ENCODE measurements at regions not wholly inside any gene's neighbourhood (a gene's known extent, or its start where the extent isn't known, plus 50 kb on each side); places are given as distances from the start of the nearest gene placed in this dataset.

DNA sequence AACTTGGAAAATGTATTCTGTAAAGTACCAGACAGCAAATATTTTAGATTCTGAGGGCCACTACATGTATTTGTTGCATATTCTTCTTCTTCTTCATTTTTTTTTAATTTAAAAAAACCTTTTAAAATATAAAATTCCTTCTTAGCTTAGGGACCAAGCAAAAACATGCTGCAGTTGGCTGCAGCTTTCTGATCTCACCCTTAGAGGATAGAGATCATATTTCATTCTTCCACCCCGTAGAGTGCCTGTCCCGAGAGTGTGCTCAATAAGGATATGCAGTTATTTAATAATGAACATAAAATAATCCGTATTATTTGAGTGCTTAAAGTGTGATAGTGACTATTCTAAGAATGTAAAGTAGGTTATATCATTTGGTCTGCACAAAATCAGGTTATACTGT, 204.2 kb upstream of the CD180 start:
- no peak for DNase-seq (ENCODE audit: low spot score)

DNA sequence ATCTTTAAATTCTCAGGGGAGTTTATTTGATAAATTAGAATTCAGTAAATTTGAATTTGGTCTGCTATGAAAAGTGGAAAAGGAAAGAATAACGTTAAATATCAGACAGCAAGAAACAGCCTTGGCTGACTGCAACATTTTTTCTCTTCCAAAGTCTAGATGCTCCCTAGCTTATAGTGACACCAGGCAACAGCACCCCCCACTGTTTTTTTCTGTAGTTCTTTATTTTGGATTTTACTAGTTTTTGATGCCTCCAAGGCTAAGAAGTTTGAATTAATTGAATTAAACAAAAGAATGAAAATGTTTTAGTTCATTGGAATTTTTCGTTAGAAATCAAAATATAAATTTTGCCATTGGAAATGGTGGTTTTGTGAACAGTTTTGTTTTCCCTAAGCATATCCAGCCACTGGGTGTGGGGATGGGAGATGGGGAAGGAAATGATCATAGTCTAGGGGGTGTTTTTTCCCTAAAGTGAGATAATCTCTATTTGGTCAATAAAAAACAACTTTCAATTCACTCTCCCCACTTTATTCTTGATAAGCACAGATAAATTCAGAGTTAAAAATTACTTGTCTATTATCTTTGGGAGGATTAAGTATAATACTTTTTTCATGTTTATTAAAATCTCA, 199.3 kb upstream of the CD180 start:
- H3K9me3 ChIP-seq (ENCODE audit: severe bottlenecking) = no peaks in the 10 kb centered on the region
- no peak overlapping the region for H3K4me3 ChIP-seq (ENCODE audit: severe bottlenecking)
- DNase-seq (ENCODE audit: low spot score) = no peak
- H3K4me1 ChIP-seq (ENCODE audit: insufficient read depth, poor library complexity, severe bottlenecking) = no peaks in the 10 kb centered on the region
- no peak for ATAC-seq (ENCODE audit: low read depth)
- H3K27me3 ChIP-seq (ENCODE audit: insufficient read depth, poor library complexity, severe bottlenecking) = no peaks in the 10 kb centered on the region
- H3K27ac ChIP-seq (ENCODE audit: poor library complexity, severe bottlenecking) = no peak overlapping the region
- TF ChIP-seq, protein P1, sequence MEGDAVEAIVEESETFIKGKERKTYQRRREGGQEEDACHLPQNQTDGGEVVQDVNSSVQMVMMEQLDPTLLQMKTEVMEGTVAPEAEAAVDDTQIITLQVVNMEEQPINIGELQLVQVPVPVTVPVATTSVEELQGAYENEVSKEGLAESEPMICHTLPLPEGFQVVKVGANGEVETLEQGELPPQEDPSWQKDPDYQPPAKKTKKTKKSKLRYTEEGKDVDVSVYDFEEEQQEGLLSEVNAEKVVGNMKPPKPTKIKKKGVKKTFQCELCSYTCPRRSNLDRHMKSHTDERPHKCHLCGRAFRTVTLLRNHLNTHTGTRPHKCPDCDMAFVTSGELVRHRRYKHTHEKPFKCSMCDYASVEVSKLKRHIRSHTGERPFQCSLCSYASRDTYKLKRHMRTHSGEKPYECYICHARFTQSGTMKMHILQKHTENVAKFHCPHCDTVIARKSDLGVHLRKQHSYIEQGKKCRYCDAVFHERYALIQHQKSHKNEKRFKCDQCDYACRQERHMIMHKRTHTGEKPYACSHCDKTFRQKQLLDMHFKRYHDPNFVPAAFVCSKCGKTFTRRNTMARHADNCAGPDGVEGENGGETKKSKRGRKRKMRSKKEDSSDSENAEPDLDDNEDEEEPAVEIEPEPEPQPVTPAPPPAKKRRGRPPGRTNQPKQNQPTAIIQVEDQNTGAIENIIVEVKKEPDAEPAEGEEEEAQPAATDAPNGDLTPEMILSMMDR (IDR thresholded peaks at IDR 0.05; ENCODE audit: poor library complexity, severe bottlenecking) = peak; percentile 19
- no peaks in the 10 kb centered on the region for H3K36me3 ChIP-seq (ENCODE audit: low read depth)

More for the DNA sequence above, 204.2 kb upstream of the CD180 start:
- no peaks in the 10 kb centered on the region for H3K36me3 ChIP-seq (ENCODE audit: low read depth)
- H3K9me3 ChIP-seq (ENCODE audit: severe bottlenecking) = no peaks in the 10 kb centered on the region
- ATAC-seq (ENCODE audit: low read depth) = no peak
- TF ChIP-seq, protein P1 (IDR thresholded peaks at IDR 0.05; ENCODE audit: poor library complexity, severe bottlenecking) = no peak
- peaks cover 15% of the 10 kb centered on the region for H3K4me1 ChIP-seq (ENCODE audit: insufficient read depth, poor library complexity, severe bottlenecking)
- no peak overlapping the region for H3K4me3 ChIP-seq (ENCODE audit: severe bottlenecking)
- H3K27me3 ChIP-seq (ENCODE audit: insufficient read depth, poor library complexity, severe bottlenecking) = no peaks in the 10 kb centered on the region
- no peak overlapping the region for H3K27ac ChIP-seq (ENCODE audit: poor library complexity, severe bottlenecking)

DNA sequence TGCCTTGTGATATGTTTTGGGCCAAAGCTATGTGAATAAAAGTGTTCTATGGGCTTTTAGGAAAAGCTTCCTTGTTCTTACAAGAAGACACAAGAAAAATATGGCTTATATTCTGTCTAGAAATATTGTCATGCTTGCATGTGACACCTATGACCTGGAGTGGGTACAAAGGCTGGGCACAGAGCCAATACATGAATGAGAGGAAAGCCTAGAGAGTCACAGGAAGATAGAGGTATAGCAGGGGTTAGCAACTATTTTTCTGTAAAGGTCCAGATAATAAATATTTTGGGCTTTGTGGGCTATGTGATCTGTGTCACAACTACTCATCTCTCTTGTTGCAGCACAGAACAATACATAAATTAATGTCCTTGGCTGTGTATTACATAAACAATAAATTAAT, 196.6 kb upstream of the CD180 start:
- no peaks in the 10 kb centered on the region for H3K9me3 ChIP-seq (ENCODE audit: severe bottlenecking)
- no peaks in the 10 kb centered on the region for H3K36me3 ChIP-seq (ENCODE audit: low read depth)
- TF ChIP-seq, protein P1 (IDR thresholded peaks at IDR 0.05; ENCODE audit: poor library complexity, severe bottlenecking) = no peak
- DNase-seq (ENCODE audit: low spot score) (no peak), ATAC-seq (ENCODE audit: low read depth) (no peak)
- no peaks in the 10 kb centered on the region for H3K4me1 ChIP-seq (ENCODE audit: insufficient read depth, poor library complexity, severe bottlenecking)
- no peak overlapping the region for H3K4me3 ChIP-seq (ENCODE audit: severe bottlenecking)
- no peak overlapping the region for H3K27ac ChIP-seq (ENCODE audit: poor library complexity, severe bottlenecking)
- no peaks in the 10 kb centered on the region for H3K27me3 ChIP-seq (ENCODE audit: insufficient read depth, poor library complexity, severe bottlenecking)

DNA sequence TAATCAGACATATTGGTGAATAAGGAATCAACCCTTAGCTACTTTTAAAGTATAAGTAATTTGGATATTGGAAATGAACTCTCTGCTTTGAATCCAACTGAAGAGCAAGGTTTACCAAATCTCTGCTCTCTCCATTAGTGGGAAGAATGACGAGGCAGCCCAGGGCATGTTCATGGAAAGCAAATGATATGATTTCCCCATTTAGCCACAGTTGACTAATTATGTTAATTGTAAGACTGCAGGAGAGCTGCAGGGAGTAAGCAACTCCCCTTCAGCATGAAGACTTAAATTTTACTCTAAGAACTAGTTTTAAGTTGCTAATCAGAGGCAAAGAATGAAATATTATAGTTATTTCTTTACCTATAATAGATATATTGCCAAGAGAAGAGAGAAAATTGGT, 194.3 kb upstream of the CD180 start:
- Histone ChIP-seq H3K27me3 (ENCODE audit: insufficient read depth, poor library complexity, severe bottlenecking) (no peaks in the 10 kb centered on the region), H3K27ac (ENCODE audit: poor library complexity, severe bottlenecking) (no peak overlapping the region), H3K36me3 (ENCODE audit: low read depth) (no peaks in the 10 kb centered on the region), H3K9me3 (ENCODE audit: severe bottlenecking) (no peaks in the 10 kb centered on the region), H3K4me1 (ENCODE audit: insufficient read depth, poor library complexity, severe bottlenecking) (no peaks in the 10 kb centered on the region), H3K4me3 (ENCODE audit: severe bottlenecking) (no peak overlapping the region)
- ATAC-seq (ENCODE audit: low read depth) (no peak), DNase-seq (ENCODE audit: low spot score) (no peak)
- TF ChIP-seq, protein P1 (IDR thresholded peaks at IDR 0.05; ENCODE audit: poor library complexity, severe bottlenecking) = no peak

DNA sequence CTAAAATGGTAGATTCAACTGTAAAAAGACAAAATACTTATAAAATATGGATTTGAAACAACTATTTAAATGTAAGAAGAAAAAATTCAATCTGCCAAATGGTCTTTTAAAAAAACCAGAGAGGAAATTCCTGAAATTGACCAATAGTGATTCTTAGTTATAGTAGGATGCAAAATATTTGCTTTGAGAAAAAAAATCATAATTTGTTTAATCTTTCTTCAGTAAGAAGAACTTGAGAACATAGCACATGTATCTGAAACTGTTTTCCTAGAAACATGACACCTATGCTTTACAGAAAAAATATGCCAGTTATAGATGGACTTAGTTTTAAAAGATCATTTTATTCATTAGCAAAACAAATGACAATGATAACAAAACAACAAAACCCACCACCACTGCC, 186.9 kb upstream of the CD180 start:
- TF ChIP-seq, protein P1 (IDR thresholded peaks at IDR 0.05; ENCODE audit: poor library complexity, severe bottlenecking) = no peak
- H3K36me3 ChIP-seq (ENCODE audit: low read depth) = no peaks in the 10 kb centered on the region
- no peak overlapping the region for H3K27ac ChIP-seq (ENCODE audit: poor library complexity, severe bottlenecking)
- no peak overlapping the region for H3K4me3 ChIP-seq (ENCODE audit: severe bottlenecking)
- no peak for DNase-seq (ENCODE audit: low spot score)
- no peak for ATAC-seq (ENCODE audit: low read depth)
- no peaks in the 10 kb centered on the region for H3K4me1 ChIP-seq (ENCODE audit: insufficient read depth, poor library complexity, severe bottlenecking)
- no peaks in the 10 kb centered on the region for H3K9me3 ChIP-seq (ENCODE audit: severe bottlenecking)
- H3K27me3 ChIP-seq (ENCODE audit: insufficient read depth, poor library complexity, severe bottlenecking) = no peaks in the 10 kb centered on the region

Data from RWPE2 (cell line).